Uterus (tissue), 2 donors: ENCODE measurements at regions not wholly inside any gene's neighbourhood (a gene's known extent, or its start where the extent isn't known, plus 50 kb on each side); places are given as distances from the start of the nearest gene placed in this dataset.

Experiments used
- POLR2A ChIP-seq, 2 donors: fragments of 450-650 bp; IDR thresholded peaks; one replicate each; pipeline ENCODE4 v1.6.1; 2016; ENCODE audit warnings: antibody characterized with exemption in 2 of 2, mild to moderate bottlenecking in 1 of 2, moderate library complexity in 1 of 2
- TF ChIP-seq, protein P1 (sequence below), 4 experiments: fragments of 200-600 bp in 2 of 4; fragments of 450-650 bp in 2 of 4; sonication (generic) in 2 of 4; IDR thresholded peaks; one replicate each; pipeline ENCODE4 v1.5.1; 2016 to 2019; ENCODE audit warnings: antibody characterized with exemption in 4 of 4, mild to moderate bottlenecking in 2 of 4, moderate library complexity in 1 of 4

DNA sequence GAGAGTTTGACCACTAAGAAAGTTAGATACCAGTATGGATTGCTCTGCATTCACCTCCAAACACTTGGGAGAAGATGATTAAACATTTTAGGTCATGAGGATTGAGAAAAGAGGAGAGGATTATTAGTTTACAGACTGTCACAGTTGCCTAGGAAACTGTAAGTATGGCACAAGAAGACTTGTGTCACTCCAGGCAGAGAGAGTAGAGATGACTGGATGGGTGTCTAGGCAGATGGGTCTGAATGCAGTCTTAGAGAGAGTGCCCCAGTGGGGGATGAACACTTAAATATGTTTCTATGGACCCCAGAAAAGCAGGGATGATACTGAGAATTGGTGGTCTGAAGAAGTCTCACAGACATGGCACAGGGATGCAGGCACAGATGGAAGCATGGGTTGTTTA is 477.6 kb upstream of the B3GALT2 start:
- no peak for TF ChIP-seq POLR2A (IDR thresholded peaks at IDR 0.05)
- TF ChIP-seq, protein P1, sequence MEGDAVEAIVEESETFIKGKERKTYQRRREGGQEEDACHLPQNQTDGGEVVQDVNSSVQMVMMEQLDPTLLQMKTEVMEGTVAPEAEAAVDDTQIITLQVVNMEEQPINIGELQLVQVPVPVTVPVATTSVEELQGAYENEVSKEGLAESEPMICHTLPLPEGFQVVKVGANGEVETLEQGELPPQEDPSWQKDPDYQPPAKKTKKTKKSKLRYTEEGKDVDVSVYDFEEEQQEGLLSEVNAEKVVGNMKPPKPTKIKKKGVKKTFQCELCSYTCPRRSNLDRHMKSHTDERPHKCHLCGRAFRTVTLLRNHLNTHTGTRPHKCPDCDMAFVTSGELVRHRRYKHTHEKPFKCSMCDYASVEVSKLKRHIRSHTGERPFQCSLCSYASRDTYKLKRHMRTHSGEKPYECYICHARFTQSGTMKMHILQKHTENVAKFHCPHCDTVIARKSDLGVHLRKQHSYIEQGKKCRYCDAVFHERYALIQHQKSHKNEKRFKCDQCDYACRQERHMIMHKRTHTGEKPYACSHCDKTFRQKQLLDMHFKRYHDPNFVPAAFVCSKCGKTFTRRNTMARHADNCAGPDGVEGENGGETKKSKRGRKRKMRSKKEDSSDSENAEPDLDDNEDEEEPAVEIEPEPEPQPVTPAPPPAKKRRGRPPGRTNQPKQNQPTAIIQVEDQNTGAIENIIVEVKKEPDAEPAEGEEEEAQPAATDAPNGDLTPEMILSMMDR (IDR thresholded peaks at IDR 0.05), result no peak
